Hepatocyte (in vitro differentiated cells): ENCODE measurements at regions not wholly inside any gene's neighbourhood (a gene's known extent, or its start where the extent isn't known, plus 50 kb on each side); places are given as distances from the start of the nearest gene placed in this dataset.

Experiments used
- DNase-seq: peaks from one replicate; pipeline ENCODE4 v3.0.0-alpha.2; 2016; ENCODE audit warnings: low spot score
- H2AFZ ChIP-seq: fragments of 200-600 bp; sonication (generic); 2 replicates; pipeline ENCODE4 v1.6.0; 2016; ENCODE audit warnings: antibody characterized with exemption, mild to moderate bottlenecking
- H3K27ac ChIP-seq: fragments of 200-600 bp; sonication (generic); 2 replicates; pipeline ENCODE4 v1.5.1; 2016; ENCODE audit warnings: mild to moderate bottlenecking
- H3K27me3 ChIP-seq: fragments of 200-600 bp; sonication (generic); 2 replicates; pipeline ENCODE4 v1.6.1; 2016
- H3K36me3 ChIP-seq: fragments of 200-600 bp; sonication (generic); replicated peaks from 2 replicates; pipeline ENCODE4 v1.5.1; 2016; ENCODE audit warnings: low read depth; ENCODE audit not compliant: insufficient read depth
- H3K4me1 ChIP-seq: fragments of 200-600 bp; sonication (generic); 2 replicates; pipeline ENCODE4 v1.5.1; 2016; ENCODE audit warnings: mild to moderate bottlenecking, moderate library complexity; ENCODE audit not compliant: insufficient read depth
- H3K4me2 ChIP-seq: fragments of 200-600 bp; sonication (generic); 2 replicates; pipeline ENCODE4 v1.6.0; 2016
- H3K4me3 ChIP-seq: fragments of 200-600 bp; sonication (generic); 2 replicates; pipeline ENCODE4 v1.5.1; 2016; ENCODE audit warnings: mild to moderate bottlenecking
- H3K79me2 ChIP-seq: fragments of 200-600 bp; sonication (generic); 2 replicates; pipeline ENCODE4 v1.6.0; 2017; ENCODE audit warnings: mild to moderate bottlenecking
- H3K9me2 ChIP-seq: fragments of 200-600 bp; sonication (generic); replicated peaks from 2 replicates; pipeline ENCODE4 v1.6.0; 2017; ENCODE audit warnings: mild to moderate bottlenecking; ENCODE audit not compliant: insufficient read depth
- H3K9me3 ChIP-seq: fragments of 200-600 bp; sonication (generic); 2 replicates; pipeline ENCODE4 v1.5.1; 2016; ENCODE audit warnings: low read depth, mild to moderate bottlenecking
- H4K20me1 ChIP-seq: fragments of 200-600 bp; sonication (generic); 2 replicates; pipeline ENCODE4 v1.6.0; 2016; ENCODE audit warnings: mild to moderate bottlenecking; ENCODE audit not compliant: insufficient read depth, poor library complexity, severe bottlenecking
- CTCF ChIP-seq: fragments of 200-600 bp; sonication (generic); IDR thresholded peaks from 2 replicates; pipeline ENCODE4 v1.5.1; 2016; ENCODE audit warnings: antibody characterized with exemption, mild to moderate bottlenecking; ENCODE audit not compliant: poor library complexity
- EZH2 ChIP-seq: fragments of 200-600 bp; sonication (generic); IDR thresholded peaks from 2 replicates; pipeline ENCODE4 v1.6.1; 2016; ENCODE audit warnings: antibody characterized with exemption, mild to moderate bottlenecking, borderline replicate concordance
- EZH2phosphoT487 ChIP-seq: fragments of 200-600 bp; sonication (generic); IDR thresholded peaks from one replicate; pipeline ENCODE4 v1.6.1; 2018; ENCODE audit warnings: antibody characterized with exemption, mild to moderate bottlenecking, low read depth, moderate library complexity; ENCODE audit not compliant: unreplicated experiment, severe bottlenecking
- WGBS: methylation state at CpG from one replicate; pipeline ENCODE4 v1.1.6; 2016; ENCODE audit warnings: low lambda C conversion rate; ENCODE audit errors: missing lambda C conversion rate; 5-methylcytosine and 5-hydroxymethylcytosine counted together

DNA sequence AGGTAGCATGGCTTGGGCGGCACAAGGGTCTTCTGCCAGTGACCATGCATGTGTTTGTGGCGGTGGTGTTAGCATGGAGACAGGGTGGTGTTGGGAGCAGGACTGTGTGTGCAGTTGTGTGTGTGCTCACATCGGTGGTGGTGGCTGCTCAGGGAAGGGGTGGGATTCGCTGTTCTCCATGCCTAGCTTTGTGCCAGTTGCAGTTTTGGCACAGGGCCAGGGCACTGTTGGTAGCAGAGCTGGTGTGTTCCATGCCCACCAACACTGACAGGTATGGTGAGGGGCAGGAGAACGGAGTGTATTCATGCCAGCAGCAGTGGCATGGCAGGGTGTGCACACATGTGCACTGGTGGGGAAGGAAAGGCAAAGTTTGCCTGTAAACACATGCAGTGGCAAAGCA, 77.3 kb upstream of the TEKT1 start:
- Histone ChIP-seq H3K4me3 (no peak overlapping the region), H3K27ac (no peak overlapping the region), H3K9me3 (no peaks in the 10 kb centered on the region), H3K27me3 (no peaks in the 10 kb centered on the region), H3K36me3 (no peaks in the 10 kb centered on the region), H3K4me2 (no peak overlapping the region), H2AFZ (no peak overlapping the region), H4K20me1 (no peaks in the 10 kb centered on the region), H3K79me2 (no peaks in the 10 kb centered on the region), H3K9me2 (no peaks in the 10 kb centered on the region), H3K4me1 (no peaks in the 10 kb centered on the region)
- DNase-seq, result no peak
- no peak for TF ChIP-seq EZH2phosphoT487
- no peak for TF ChIP-seq EZH2
- TF ChIP-seq CTCF, result no peak
- WGBS, result 90% methylated on average over 5 of the region's 5 CpGs

GRCh38 chr17:6910987-6911603, 79.6 kb upstream of the TEKT1 start:
- 8% methylated on average over 2 of the region's 2 CpGs for WGBS
- TF ChIP-seq EZH2phosphoT487 (no peak), EZH2 (no peak), CTCF (peak; percentile 64)
- DNase-seq, result peak; percentile 69
- Histone ChIP-seq H2AFZ (no peak overlapping the region), H3K9me3 (no peaks in the 10 kb centered on the region), H3K4me2 (no peak overlapping the region), H4K20me1 (no peaks in the 10 kb centered on the region), H3K27me3 (no peaks in the 10 kb centered on the region), H3K4me1 (no peaks in the 10 kb centered on the region), H3K36me3 (no peaks in the 10 kb centered on the region), H3K9me2 (no peaks in the 10 kb centered on the region), H3K27ac (no peak overlapping the region), H3K4me3 (no peak overlapping the region), H3K79me2 (no peaks in the 10 kb centered on the region)

DNA sequence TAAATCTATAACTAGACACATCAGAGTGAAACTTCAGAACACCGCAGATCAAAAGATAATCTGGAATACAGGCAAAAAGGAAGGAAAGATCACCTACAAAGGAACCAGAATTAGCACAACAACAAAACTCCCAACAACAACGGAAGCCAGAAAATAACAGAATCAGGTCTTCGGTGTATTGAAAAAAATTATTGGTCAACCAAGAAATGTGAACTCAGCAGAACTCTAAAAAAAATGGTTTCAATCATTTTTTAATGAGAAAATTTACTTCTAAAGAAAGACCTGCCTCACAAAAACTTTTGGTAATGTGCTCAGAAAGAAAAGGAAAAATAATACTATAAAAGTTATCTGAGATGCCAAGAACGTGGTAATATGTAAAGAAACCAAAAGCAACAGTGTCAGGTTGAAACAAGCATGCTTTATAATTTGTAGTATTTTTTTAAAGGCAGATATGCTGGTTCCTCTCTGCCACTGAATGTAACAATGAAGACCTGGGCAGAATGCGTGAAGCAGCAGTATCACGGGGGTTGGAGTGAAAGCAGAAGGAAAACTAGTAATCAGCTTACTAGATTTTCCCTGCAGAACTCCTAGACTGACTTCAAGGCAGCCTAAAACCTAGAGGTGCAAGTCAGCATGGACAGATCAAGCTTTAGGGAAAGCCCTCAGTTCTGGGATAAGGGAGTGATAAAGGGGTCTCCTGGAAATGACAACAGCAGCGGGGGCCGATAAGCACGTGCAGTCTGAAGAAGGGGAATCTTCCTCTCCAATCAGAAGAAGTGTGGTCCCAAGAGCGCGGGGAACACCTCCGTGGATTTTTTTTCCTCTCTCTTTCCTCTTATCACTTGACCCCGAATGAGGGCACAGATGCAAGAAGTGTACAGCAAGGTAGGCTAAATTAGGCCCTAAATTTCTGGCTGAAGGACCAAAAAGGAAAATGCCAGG, 80.9 kb upstream of the TEKT1 start:
- WGBS, result 92% methylated on average over 13 of the region's 13 CpGs

More for the DNA sequence above, 80.9 kb upstream of the TEKT1 start:
- Histone ChIP-seq H3K4me2 (no peak overlapping the region), H3K79me2 (no peaks in the 10 kb centered on the region), H3K4me3 (no peak overlapping the region), H4K20me1 (no peaks in the 10 kb centered on the region), H3K9me2 (no peaks in the 10 kb centered on the region), H3K27me3 (no peaks in the 10 kb centered on the region), H3K27ac (no peak overlapping the region), H2AFZ (no peak overlapping the region), H3K4me1 (no peaks in the 10 kb centered on the region), H3K9me3 (no peaks in the 10 kb centered on the region), H3K36me3 (no peaks in the 10 kb centered on the region)
- TF ChIP-seq CTCF, result no peak
- no peak for TF ChIP-seq EZH2
- TF ChIP-seq EZH2phosphoT487, result no peak
- DNase-seq, result no peak
